Stomach (tissue), 8 donors: ENCODE measurements at regions not wholly inside any gene's neighbourhood (a gene's known extent, or its start where the extent isn't known, plus 50 kb on each side); places are given as distances from the start of the nearest gene placed in this dataset.

Experiments used
- DNase-seq, 2 donors: peaks; one replicate each; pipeline versions ENCODE4 v3.0.0 to v3.0.0-alpha.2; 2013 to 2019
- H3K27ac ChIP-seq, 5 donors: fragments of 200-600 bp in 4 of 5; sonication (generic) in 4 of 5; one replicate each; pipeline ENCODE4 v1.5.1; 2013 to 2019; ENCODE audit warnings: mild to moderate bottlenecking in 1 of 5, moderate library complexity in 1 of 5
- H3K27me3 ChIP-seq, 3 donors: fragments of 200-600 bp; sonication (generic); one replicate each; pipeline ENCODE4 v1.5.1; 2017 to 2019; ENCODE audit warnings: mixed run types in 1 of 3
- H3K36me3 ChIP-seq, 4 donors: fragments of 200-600 bp; sonication (generic); 1 replicate in 3 of 4; 2 replicates in 1 of 4; pipeline ENCODE4 v1.5.1; 2016 to 2019
- H3K4me1 ChIP-seq, 4 donors: fragments of 200-600 bp; sonication (generic); one replicate each; pipeline ENCODE4 v1.5.1; 2016 to 2019
- H3K4me3 ChIP-seq, 4 donors: fragments of 200-600 bp; sonication (generic) in 3 of 4; one replicate each; pipeline ENCODE4 v1.5.1; 2016 to 2019; ENCODE audit warnings: mild to moderate bottlenecking in 1 of 4
- H3K9me3 ChIP-seq, 4 donors: fragments of 200-600 bp; sonication (generic); one replicate each; pipeline ENCODE4 v1.5.1; 2016 to 2019
- EP300 ChIP-seq: sonication (generic); formaldehyde crosslinking; IDR thresholded peaks from one replicate; pipeline ENCODE4 v1.6.1; 2017; ENCODE audit warnings: antibody characterized with exemption
- POLR2A ChIP-seq, 4 donors: fragments of 450-650 bp; IDR thresholded peaks; one replicate each; pipeline ENCODE4 v1.6.1; 2016; ENCODE audit warnings: antibody characterized with exemption in 4 of 4, control low read depth in 2 of 4, mild to moderate bottlenecking in 1 of 4, moderate library complexity in 1 of 4
- POLR2AphosphoS5 ChIP-seq, 3 donors: sonication (generic); formaldehyde crosslinking; IDR thresholded peaks; one replicate each; pipeline ENCODE4 v1.6.1; 2016; ENCODE audit warnings: antibody characterized with exemption in 3 of 3
- WGBS, 5 donors: extraction: QIAGEN DNeasy Blood & Tissue Kit in 3 of 5; methylation state at CpG; one replicate each; pipeline versions ENCODE4 v1.1.5 to v1.1.7; 2013 to 2018; 5-methylcytosine and 5-hydroxymethylcytosine counted together
- intact Hi-C: fragments of 100-400 bp; cut with DNase I; formaldehyde crosslinking; loops from one replicate; pipeline ENCODE4 v1.15.1; 2023; ENCODE audit warnings: low total_unique reads
- TF ChIP-seq, protein P1 (sequence below), 7 experiments: fragments of 450-650 bp in 4 of 7; fragments of 200-600 bp in 3 of 7; sonication (generic) in 3 of 7; IDR thresholded peaks; one replicate each; pipeline ENCODE4 v1.5.1; 2016 to 2019; ENCODE audit warnings: antibody characterized with exemption in 7 of 7, control low read depth in 2 of 7, mild to moderate bottlenecking in 1 of 7
- donor health status: healthy with polysubstance abuse.
- donor health status: Bipolar disorder and iron deficiency.
- donor health status: healthy.

DNA sequence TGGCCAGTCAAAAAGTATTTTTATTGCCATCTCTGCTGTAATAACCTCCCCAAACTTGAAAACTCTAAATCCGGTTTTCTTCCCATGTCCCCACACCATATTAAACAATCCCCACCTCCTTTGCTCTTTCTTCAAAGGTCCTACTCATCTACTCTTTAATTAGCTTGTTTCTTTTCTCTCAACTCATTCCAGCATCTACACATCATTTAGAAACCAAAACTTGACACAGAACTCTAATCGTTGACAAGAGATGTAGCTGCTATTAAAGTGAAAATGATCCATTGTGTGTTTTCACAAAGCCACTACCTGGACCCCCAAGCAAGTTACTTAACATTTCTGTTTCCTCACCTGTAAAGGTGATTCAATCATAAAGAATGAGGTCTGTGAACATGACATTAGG lies 436.3 kb upstream of the NPVF start:
- no peaks in the 10 kb centered on the region for H3K36me3 ChIP-seq
- DNase-seq: no peak
- no peak for TF ChIP-seq POLR2A (IDR thresholded peaks at IDR 0.05)
- no peak for TF ChIP-seq EP300
- no peak for TF ChIP-seq POLR2AphosphoS5 (IDR thresholded peaks at IDR 0.05)
- TF ChIP-seq, protein P1, sequence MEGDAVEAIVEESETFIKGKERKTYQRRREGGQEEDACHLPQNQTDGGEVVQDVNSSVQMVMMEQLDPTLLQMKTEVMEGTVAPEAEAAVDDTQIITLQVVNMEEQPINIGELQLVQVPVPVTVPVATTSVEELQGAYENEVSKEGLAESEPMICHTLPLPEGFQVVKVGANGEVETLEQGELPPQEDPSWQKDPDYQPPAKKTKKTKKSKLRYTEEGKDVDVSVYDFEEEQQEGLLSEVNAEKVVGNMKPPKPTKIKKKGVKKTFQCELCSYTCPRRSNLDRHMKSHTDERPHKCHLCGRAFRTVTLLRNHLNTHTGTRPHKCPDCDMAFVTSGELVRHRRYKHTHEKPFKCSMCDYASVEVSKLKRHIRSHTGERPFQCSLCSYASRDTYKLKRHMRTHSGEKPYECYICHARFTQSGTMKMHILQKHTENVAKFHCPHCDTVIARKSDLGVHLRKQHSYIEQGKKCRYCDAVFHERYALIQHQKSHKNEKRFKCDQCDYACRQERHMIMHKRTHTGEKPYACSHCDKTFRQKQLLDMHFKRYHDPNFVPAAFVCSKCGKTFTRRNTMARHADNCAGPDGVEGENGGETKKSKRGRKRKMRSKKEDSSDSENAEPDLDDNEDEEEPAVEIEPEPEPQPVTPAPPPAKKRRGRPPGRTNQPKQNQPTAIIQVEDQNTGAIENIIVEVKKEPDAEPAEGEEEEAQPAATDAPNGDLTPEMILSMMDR (IDR thresholded peaks at IDR 0.05): no peak
- intact Hi-C loops: no loop called here
- no peaks in the 10 kb centered on the region for H3K27me3 ChIP-seq
- H3K27ac ChIP-seq: peak overlapping the region in 4 of 5 donors; percentile 34 to 76 (median 42)
- H3K9me3 ChIP-seq: no peaks in the 10 kb centered on the region
- H3K4me1 ChIP-seq: peaks cover 2 to 58% (median 19%) of the 10 kb centered on the region in 4 donors
- no peak overlapping the region for H3K4me3 ChIP-seq
- WGBS, 5 donors: 50 to 62% (median 53%) methylated on average over 2 of the region's 2 CpGs

DNA sequence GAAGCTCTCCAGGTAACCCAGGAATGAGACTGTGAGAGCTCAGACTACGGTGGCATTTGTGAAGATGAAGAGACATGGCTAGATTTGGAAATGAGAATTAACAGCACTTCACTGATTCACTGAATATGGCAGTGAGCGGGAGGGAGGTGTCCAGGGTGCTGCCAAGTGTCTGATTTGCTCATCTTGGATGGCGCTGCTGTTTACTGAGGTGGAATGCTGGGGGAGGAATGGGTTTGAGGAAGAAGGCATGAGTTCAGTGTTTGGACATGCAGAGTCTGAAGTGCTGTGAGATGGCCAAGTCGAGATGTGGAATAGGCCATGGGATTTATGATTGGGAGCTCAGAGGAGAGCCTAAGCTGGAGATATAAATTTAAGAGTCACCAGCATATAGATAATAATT lies 437.1 kb upstream of the NPVF start:
- peak in 1 of 2 donors; percentile 53 for DNase-seq
- 38 to 79% (median 70%) methylated on average over 4 of the region's 4 CpGs for WGBS, 5 donors
- H3K4me3 ChIP-seq: no peak overlapping the region
- intact Hi-C loops: no loop called here
- no peak for TF ChIP-seq EP300
- TF ChIP-seq, protein P1 (IDR thresholded peaks at IDR 0.05): no peak
- TF ChIP-seq POLR2AphosphoS5 (IDR thresholded peaks at IDR 0.05): peak in 2 of 3 donors; percentile 24 to 56
- TF ChIP-seq POLR2A (IDR thresholded peaks at IDR 0.05): no peak
- H3K9me3 ChIP-seq: no peaks in the 10 kb centered on the region
- H3K4me1 ChIP-seq: peaks cover 5 to 58% (median 23%) of the 10 kb centered on the region in 4 donors
- H3K36me3 ChIP-seq: no peaks in the 10 kb centered on the region
- H3K27me3 ChIP-seq: no peaks in the 10 kb centered on the region
- peak overlapping the region in 3 of 5 donors; percentile 2 to 76 (median 36) for H3K27ac ChIP-seq

DNA sequence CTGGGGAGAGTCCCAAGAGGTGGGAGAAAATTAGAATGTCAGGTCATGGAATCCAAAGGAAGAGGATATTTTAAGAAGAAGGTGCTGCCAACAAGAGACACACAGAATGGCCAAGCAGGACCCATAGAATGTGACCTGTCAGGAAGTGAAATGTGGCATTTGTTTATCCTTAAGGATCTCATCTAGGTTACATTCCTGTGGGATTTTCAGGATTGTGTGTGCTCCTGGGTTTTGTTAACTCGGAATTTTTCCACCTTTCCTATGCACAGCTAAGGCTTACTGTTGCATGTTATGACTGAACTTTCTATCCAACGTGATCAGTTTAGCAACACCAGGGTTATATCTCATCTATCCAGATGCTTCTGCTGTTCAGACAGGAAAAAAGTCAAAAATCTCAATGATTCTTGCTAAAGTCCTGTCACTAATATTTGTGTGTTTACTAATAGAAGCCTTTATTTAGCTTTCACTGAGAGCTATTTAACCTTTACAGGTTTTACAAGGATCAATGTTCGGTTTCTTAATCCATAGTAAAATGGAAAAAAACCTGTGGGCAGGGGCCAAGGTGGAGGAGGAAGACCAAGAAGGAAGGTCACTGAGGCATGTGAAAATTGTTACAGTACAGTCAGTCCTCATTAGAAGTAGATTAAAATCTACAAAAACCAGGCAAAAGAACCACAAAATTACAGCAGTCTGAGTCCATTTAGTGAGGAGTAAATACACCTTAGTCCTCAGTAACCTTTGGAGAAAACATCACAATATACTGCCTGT lies 437.8 kb upstream of the NPVF start:
- Histone ChIP-seq H3K27ac (peak overlapping the region in 2 of 5 donors; percentile 36 to 76), H3K4me1 (peaks cover 5 to 63% (median 25%) of the 10 kb centered on the region in 4 donors), H3K9me3 (no peaks in the 10 kb centered on the region), H3K4me3 (no peak overlapping the region), H3K36me3 (no peaks in the 10 kb centered on the region), H3K27me3 (no peaks in the 10 kb centered on the region)
- TF ChIP-seq EP300 (no peak), POLR2AphosphoS5 (IDR thresholded peaks at IDR 0.05) (no peak), POLR2A (IDR thresholded peaks at IDR 0.05) (no peak)
- TF ChIP-seq, protein P1 (IDR thresholded peaks at IDR 0.05): no peak
- intact Hi-C loops: no loop called here
- 45 to 69% (median 54%) methylated on average over 3 of the region's 3 CpGs for WGBS, 5 donors
- no peak for DNase-seq

DNA sequence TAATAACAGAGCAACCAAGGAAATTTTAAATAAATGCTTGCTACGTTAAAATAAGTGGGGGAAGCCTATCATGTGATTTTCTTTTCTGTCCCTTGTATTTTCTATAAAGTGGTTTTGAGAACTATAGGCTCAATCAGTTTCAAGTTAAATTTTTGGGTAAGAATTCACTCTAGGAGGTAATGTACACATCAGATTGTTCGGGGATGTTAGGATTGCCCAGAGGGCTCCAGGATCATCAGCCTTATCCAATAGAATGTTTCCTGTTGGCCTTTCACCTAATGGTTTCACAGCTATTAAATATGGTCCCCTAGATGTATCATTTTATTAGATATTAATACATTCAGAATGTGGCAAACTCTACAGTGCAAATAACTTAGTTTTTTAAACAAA lies 438.4 kb upstream of the NPVF start:
- Histone ChIP-seq H3K36me3 (no peaks in the 10 kb centered on the region), H3K9me3 (no peaks in the 10 kb centered on the region), H3K27me3 (no peaks in the 10 kb centered on the region), H3K4me1 (peaks cover 5 to 69% (median 27%) of the 10 kb centered on the region in 4 donors), H3K4me3 (no peak overlapping the region), H3K27ac (peak overlapping the region in 1 of 5 donors; percentile 76)
- intact Hi-C loops: no loop called here
- WGBS, 5 donors: 58 to 78% (median 69%) methylated on average over 2 of the region's 2 CpGs
- TF ChIP-seq EP300 (no peak), POLR2A (IDR thresholded peaks at IDR 0.05) (no peak), POLR2AphosphoS5 (IDR thresholded peaks at IDR 0.05) (no peak)
- TF ChIP-seq, protein P1 (IDR thresholded peaks at IDR 0.05): no peak
- DNase-seq: no peak
